ENCODE measurements at regions not wholly inside any gene's neighbourhood (a gene's known extent, or its start where the extent isn't known, plus 50 kb on each side); places are given as distances from the start of the nearest gene placed in this dataset.

- Histone ChIP-seq H3K27me3 (ENCODE audit: insufficient read depth, insufficient read length) (no peaks in the 10 kb centered on the region), H3K9me3 (ENCODE audit: insufficient read depth, low read length) (no peaks in the 10 kb centered on the region), H3K4me1 (ENCODE audit: insufficient read depth, insufficient read length) (no peaks in the 10 kb centered on the region), H3K4me3 (ENCODE audit: insufficient read length, low read depth) (no peak overlapping the region), H3K36me3 (ENCODE audit: insufficient read depth, insufficient read length, low read length) (no peaks in the 10 kb centered on the region), H3K9ac (ENCODE audit: insufficient read length, low read depth) (no peak overlapping the region)
- DNase-seq (ENCODE audit: low read depth, low spot score) = no peak
- TF ChIP-seq YY1 (IDR thresholded peaks at IDR 0.05; ENCODE audit: insufficient read depth, insufficient read length) = no peak
- TF ChIP-seq ZNF274 (IDR thresholded peaks at IDR 0.05; ENCODE audit: low read depth, low read length) = no peak
- TF ChIP-seq SUZ12 (IDR thresholded peaks at IDR 0.05; ENCODE audit: extremely low read depth, insufficient read depth, insufficient read length) = no peak
Measured at GRCh38 chr6:71737953-71738352, 148.4 kb upstream of the RIMS1 start.

DNA sequence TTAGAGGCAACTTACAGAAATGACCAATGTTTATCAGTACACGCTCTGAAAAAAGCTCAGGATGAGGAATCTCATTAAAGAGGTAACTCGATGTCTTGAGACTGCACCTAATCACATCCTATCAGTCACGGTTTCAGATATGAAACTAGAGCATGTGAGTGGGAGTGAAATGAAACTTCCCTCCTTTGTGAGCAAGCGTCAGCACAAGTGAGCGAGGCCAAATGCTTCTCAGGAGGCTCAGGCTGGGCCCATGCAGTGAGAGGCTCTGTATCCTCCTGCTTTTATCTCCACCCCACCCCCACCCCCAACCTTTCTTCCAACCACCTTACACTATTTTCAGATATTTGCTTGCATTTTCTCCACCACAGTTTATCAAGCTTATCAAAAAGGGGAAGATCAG is 140.8 kb upstream of the RIMS1 start:
- Histone ChIP-seq H3K9me3 (ENCODE audit: insufficient read depth, low read length) (no peaks in the 10 kb centered on the region), H3K4me1 (ENCODE audit: insufficient read depth, insufficient read length) (no peaks in the 10 kb centered on the region), H3K9ac (ENCODE audit: insufficient read length, low read depth) (no peak overlapping the region), H3K4me3 (ENCODE audit: insufficient read length, low read depth) (no peak overlapping the region), H3K27me3 (ENCODE audit: insufficient read depth, insufficient read length) (no peaks in the 10 kb centered on the region), H3K36me3 (ENCODE audit: insufficient read depth, insufficient read length, low read length) (no peaks in the 10 kb centered on the region)
- TF ChIP-seq ZNF274 (IDR thresholded peaks at IDR 0.05; ENCODE audit: low read depth, low read length) = no peak
- no peak for TF ChIP-seq YY1 (IDR thresholded peaks at IDR 0.05; ENCODE audit: insufficient read depth, insufficient read length)
- TF ChIP-seq SUZ12 (IDR thresholded peaks at IDR 0.05; ENCODE audit: extremely low read depth, insufficient read depth, insufficient read length) = no peak
- no peak for DNase-seq (ENCODE audit: low read depth, low spot score)

DNA sequence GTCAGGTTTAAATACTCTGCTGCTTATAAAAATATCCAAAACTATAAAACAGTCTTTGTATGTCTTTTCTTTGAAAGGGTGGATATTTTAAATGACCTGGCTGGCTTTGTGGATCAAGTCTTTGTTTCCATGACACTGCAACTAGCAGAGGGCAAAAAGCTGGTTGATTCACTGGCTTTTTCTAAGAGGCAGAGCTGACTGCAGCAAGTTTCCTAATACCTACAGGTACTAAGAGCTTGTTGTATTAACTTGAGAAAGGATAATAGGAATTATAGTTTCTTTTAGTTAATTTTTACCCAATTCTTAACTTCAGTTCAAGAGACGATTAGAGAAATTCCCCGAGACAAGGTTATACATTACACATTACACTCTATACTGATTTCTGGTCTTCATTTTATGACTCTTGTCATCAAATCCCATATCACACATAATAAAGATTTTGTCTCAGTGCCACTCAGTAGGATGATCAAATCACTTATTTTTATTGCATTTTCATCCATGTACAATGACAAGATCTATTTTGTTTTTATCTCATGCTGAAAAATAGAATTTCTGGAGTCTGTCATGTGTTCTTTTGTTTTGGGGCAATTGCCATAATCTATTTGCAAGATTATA is 120.1 kb upstream of the RIMS1 start:
- no peaks in the 10 kb centered on the region for H3K27me3 ChIP-seq (ENCODE audit: insufficient read depth, insufficient read length)
- no peak overlapping the region for H3K4me3 ChIP-seq (ENCODE audit: insufficient read length, low read depth)
- TF ChIP-seq ZNF274 (IDR thresholded peaks at IDR 0.05; ENCODE audit: low read depth, low read length) = no peak
- H3K9ac ChIP-seq (ENCODE audit: insufficient read length, low read depth) = no peak overlapping the region
- H3K9me3 ChIP-seq (ENCODE audit: insufficient read depth, low read length) = no peaks in the 10 kb centered on the region
- H3K36me3 ChIP-seq (ENCODE audit: insufficient read depth, insufficient read length, low read length) = no peaks in the 10 kb centered on the region
- no peaks in the 10 kb centered on the region for H3K4me1 ChIP-seq (ENCODE audit: insufficient read depth, insufficient read length)
- no peak for DNase-seq (ENCODE audit: low read depth, low spot score)

DNA sequence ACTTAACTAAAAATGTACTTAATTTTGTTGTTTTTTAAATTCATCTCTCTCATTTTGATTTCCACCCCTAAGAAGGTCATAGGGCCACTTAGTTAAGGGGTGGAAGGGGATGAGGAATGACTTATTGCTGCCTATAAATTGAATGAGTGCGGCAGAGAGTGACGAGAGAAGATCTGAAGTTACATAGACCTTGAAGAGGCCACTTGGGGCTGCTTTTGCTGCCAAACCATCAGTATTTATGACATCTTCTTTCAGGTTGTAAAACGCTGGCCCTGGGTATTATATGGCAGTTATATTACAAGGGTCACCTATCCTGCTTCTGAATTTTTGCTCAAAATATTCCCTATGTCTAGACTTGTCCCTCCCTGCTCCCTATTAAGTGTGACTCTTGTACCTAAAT is 119.6 kb upstream of the RIMS1 start:
- H3K36me3 ChIP-seq (ENCODE audit: insufficient read depth, insufficient read length, low read length) = no peaks in the 10 kb centered on the region
- no peaks in the 10 kb centered on the region for H3K9me3 ChIP-seq (ENCODE audit: insufficient read depth, low read length)
- no peak overlapping the region for H3K9ac ChIP-seq (ENCODE audit: insufficient read length, low read depth)
- H3K4me3 ChIP-seq (ENCODE audit: insufficient read length, low read depth) = no peak overlapping the region
- TF ChIP-seq ZNF274 (IDR thresholded peaks at IDR 0.05; ENCODE audit: low read depth, low read length) = no peak
- TF ChIP-seq YY1 (IDR thresholded peaks at IDR 0.05; ENCODE audit: insufficient read depth, insufficient read length) = no peak
- no peak for TF ChIP-seq SUZ12 (IDR thresholded peaks at IDR 0.05; ENCODE audit: extremely low read depth, insufficient read depth, insufficient read length)
- DNase-seq (ENCODE audit: low read depth, low spot score) = no peak
- H3K4me1 ChIP-seq (ENCODE audit: insufficient read depth, insufficient read length) = no peaks in the 10 kb centered on the region
- H3K27me3 ChIP-seq (ENCODE audit: insufficient read depth, insufficient read length) = no peaks in the 10 kb centered on the region

DNA sequence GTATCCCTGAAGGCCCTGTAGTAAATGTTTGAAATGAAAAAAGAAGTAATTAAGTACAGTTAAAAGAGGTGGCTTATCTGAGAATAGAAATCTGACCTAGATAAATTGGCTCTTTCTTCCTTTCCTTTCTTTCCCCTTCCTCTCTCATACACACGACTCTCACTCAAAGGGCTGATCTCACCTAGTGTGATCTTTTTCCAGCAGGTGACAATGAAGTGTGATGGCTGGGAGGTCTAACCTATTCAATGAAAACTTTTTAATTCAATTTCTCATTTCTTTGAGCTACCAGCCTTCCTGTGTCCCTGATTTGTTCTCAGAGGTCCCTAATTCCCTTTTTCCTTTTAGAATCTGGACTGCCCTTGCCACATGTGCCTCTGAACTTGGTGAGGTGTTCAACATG is 118.0 kb upstream of the RIMS1 start:
- H3K4me1 ChIP-seq (ENCODE audit: insufficient read depth, insufficient read length) = no peaks in the 10 kb centered on the region
- no peak for DNase-seq (ENCODE audit: low read depth, low spot score)
- H3K36me3 ChIP-seq (ENCODE audit: insufficient read depth, insufficient read length, low read length) = no peaks in the 10 kb centered on the region
- no peaks in the 10 kb centered on the region for H3K27me3 ChIP-seq (ENCODE audit: insufficient read depth, insufficient read length)
- H3K9ac ChIP-seq (ENCODE audit: insufficient read length, low read depth) = no peak overlapping the region
- H3K9me3 ChIP-seq (ENCODE audit: insufficient read depth, low read length) = no peaks in the 10 kb centered on the region
- TF ChIP-seq SUZ12 (IDR thresholded peaks at IDR 0.05; ENCODE audit: extremely low read depth, insufficient read depth, insufficient read length) (no peak), ZNF274 (IDR thresholded peaks at IDR 0.05; ENCODE audit: low read depth, low read length) (no peak), YY1 (IDR thresholded peaks at IDR 0.05; ENCODE audit: insufficient read depth, insufficient read length) (no peak)
- no peak overlapping the region for H3K4me3 ChIP-seq (ENCODE audit: insufficient read length, low read depth)

DNA sequence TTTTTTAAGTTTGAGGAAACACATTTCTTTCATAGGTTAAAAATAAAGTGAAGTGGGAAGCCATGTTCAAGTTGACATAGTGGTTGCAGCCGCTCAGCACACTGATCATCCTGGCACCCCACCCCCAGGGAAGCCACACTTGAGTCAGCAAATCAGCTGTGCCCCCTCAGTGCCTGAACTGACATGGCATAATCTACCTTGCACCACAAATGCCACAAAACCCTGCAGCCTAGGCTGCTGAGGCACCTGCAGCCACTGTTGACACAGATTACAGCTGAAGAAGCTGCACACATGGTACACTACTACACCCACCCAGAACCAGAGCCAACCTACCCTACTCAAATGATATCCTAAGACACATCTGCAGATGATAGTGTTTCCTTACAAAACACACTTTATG is 77.5 kb upstream of the RIMS1 start:
- TF ChIP-seq ZNF274 (IDR thresholded peaks at IDR 0.05; ENCODE audit: low read depth, low read length) = no peak
- TF ChIP-seq YY1 (IDR thresholded peaks at IDR 0.05; ENCODE audit: insufficient read depth, insufficient read length) = no peak
- no peak for TF ChIP-seq SUZ12 (IDR thresholded peaks at IDR 0.05; ENCODE audit: extremely low read depth, insufficient read depth, insufficient read length)
- Histone ChIP-seq H3K27me3 (ENCODE audit: insufficient read depth, insufficient read length) (no peaks in the 10 kb centered on the region), H3K9me3 (ENCODE audit: insufficient read depth, low read length) (peaks cover 4% of the 10 kb centered on the region; the same call in 1 of the 2 replicates), H3K9ac (ENCODE audit: insufficient read length, low read depth) (no peak overlapping the region), H3K36me3 (ENCODE audit: insufficient read depth, insufficient read length, low read length) (no peaks in the 10 kb centered on the region), H3K4me1 (ENCODE audit: insufficient read depth, insufficient read length) (no peaks in the 10 kb centered on the region), H3K4me3 (ENCODE audit: insufficient read length, low read depth) (no peak overlapping the region)
- DNase-seq (ENCODE audit: low read depth, low spot score) = no peak

DNA sequence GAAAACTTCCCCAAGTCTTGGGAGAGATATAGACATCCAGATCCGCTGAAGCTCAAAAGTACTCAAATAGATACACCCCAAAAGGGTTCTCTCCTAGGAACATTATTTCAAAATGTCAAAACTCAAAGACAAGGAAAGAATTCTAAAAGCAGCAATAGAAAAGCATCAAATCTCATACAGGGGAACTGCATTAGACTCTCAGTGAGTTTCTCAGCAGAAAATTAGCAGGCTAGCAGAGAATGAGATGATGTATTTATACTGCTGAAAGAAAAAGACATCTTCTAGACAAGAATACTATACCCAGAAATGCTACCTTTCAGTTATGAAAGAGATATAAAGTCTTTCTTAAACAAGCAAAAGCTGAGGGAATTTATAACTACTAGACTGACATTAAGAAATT is 75.5 kb upstream of the RIMS1 start:
- no peaks in the 10 kb centered on the region for H3K4me1 ChIP-seq (ENCODE audit: insufficient read depth, insufficient read length)
- no peak for TF ChIP-seq ZNF274 (IDR thresholded peaks at IDR 0.05; ENCODE audit: low read depth, low read length)
- no peak for TF ChIP-seq YY1 (IDR thresholded peaks at IDR 0.05; ENCODE audit: insufficient read depth, insufficient read length)
- no peak for TF ChIP-seq SUZ12 (IDR thresholded peaks at IDR 0.05; ENCODE audit: extremely low read depth, insufficient read depth, insufficient read length)
- H3K27me3 ChIP-seq (ENCODE audit: insufficient read depth, insufficient read length) = no peaks in the 10 kb centered on the region
- no peak for DNase-seq (ENCODE audit: low read depth, low spot score)
- H3K9me3 ChIP-seq (ENCODE audit: insufficient read depth, low read length) = peaks cover 4% of the 10 kb centered on the region; the same call in 1 of the 2 replicates
- H3K9ac ChIP-seq (ENCODE audit: insufficient read length, low read depth) = no peak overlapping the region
- H3K36me3 ChIP-seq (ENCODE audit: insufficient read depth, insufficient read length, low read length) = no peaks in the 10 kb centered on the region
- H3K4me3 ChIP-seq (ENCODE audit: insufficient read length, low read depth) = no peak overlapping the region

All from NT2/D1 (cell line).